G401 (cell line): ENCODE measurements at regions not wholly inside any gene's neighbourhood (a gene's known extent, or its start where the extent isn't known, plus 50 kb on each side); places are given as distances from the start of the nearest gene placed in this dataset.

Source experiments
- DNase-seq: peaks from one replicate; pipeline ENCODE4 v3.0.0-alpha.2; 2015; ENCODE audit warnings: low spot score
- in situ Hi-C: cut with HindIII; loops from 2 replicates; pipeline ENCODE4 v1.10.0; 2016; ENCODE audit warnings: low sequenced_read_pairs, mixed read lengths

- in situ Hi-C loops = no loop called here
- peak; percentile 90 for DNase-seq
These were observed 752.6 kb upstream of the ID2 start for GRCh38 chr2:7929281-7929680.

DNA sequence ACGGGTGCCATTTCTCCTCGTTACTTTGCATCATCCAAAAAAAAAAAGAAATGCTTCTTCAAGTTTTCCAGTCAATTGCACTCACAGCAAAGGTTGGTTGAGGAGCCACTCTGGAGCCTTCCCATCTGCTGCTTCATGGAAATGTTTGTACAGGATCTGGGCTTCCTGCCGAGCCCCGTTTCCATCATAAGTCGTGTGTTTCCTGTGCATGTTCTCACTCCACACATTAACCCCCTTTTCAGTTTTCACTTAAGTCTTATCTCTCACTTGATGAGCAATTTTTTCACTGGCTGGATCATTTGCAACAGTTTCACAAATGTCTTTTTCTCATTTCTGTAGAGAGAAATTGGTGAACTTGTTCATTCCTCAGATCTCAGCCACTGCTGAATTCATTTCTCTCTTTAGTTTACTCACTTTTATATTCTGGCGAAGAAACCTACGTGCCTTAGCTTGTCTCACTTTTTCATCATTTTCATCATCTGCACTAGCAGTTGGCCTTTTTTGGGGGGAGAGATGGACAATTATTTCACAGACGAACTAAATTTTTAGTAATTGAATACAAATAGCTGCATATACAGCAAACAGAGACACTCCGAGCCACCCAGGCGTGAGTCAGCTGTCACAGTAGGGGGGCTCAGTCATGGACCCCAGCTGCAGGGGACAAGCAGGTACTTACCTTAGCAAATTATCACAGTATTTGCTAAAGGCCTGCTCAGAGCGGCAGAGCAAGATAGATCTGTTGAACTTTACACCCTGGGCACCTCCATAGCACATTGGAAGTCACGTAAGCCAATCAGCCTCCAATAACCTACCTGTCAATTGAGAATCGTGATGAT is 750.8 kb upstream of the ID2 start:
- DNase-seq = peak; percentile 81
- in situ Hi-C loops = no loop called here

GRCh38 chr2:7931808-7932207 is 750.0 kb upstream of the ID2 start:
- in situ Hi-C loops = no loop called here
- no peak for DNase-seq

GRCh38 chr2:7933672-7934071 is 748.2 kb upstream of the ID2 start:
- DNase-seq = no peak
- in situ Hi-C loops = no loop called here

DNA sequence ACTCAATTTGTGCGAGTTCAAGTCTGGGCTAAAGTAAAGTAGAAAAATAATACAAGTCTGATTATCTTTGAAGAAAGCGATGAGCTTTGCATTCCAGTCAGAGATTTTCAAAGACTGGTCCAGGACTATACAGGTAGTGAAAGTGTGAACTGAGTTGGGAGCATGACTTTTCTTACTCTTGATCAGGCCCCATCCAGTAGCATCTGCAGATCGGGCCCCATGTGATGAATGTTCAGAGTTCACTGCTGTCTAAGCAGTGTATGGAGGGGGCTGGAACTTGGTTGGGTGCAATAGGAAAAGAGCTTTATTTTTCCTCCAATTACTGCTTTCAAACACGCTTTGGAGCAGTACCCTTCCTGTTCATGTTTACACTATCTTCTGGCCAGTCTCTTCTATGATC is 747.4 kb upstream of the ID2 start:
- in situ Hi-C loops = no loop called here
- DNase-seq = no peak

- in situ Hi-C loops = no loop called here
- DNase-seq = no peak
These were observed 744.8 kb upstream of the ID2 start for GRCh38 chr2:7937082-7937481.

DNA sequence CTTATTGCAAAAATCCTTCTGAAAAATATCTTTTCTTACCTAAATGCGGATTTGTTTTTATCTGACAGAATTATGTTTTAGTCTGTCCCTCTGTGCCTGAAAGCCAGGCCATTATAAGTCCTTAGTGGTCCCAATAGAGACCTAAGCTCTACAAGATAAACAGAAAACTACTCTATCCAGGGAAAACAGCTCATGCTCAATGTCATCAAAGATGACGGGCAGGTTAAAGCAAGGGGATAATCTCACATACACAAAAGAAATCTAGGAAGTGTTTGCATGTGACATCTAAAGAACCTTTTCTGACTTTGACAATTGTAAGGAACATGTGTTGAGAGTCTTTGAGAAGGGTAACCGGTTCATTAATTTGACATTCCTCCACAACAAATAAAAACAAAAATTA is 741.1 kb upstream of the ID2 start:
- no peak for DNase-seq
- in situ Hi-C loops = no loop called here

DNA sequence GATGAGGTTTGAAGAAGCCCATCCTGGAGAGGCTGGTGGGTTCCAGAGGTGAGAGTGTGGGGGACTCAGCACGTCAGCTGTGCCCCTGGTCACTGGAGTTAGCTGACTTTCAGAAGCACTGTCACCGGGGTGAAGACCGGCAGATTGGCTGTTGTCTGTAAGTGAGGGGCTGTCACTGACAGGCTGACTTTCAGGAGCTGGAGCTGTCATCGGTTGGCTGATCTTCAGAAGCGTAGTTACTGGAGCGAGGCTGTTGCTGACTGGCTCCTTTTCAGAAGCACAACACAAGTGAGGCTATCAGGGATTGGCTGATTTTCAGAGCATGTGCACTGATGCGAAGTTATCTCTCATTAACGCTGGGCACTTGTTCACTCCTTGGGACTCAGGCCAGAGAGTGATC is 738.4 kb upstream of the ID2 start:
- no peak for DNase-seq
- in situ Hi-C loops = no loop called here

GRCh38 chr2:7945026-7945425 is 736.8 kb upstream of the ID2 start:
- in situ Hi-C loops = no loop called here
- no peak for DNase-seq

- DNase-seq = no peak
- in situ Hi-C loops = no loop called here
These were observed 731.7 kb upstream of the ID2 start for GRCh38 chr2:7950035-7950612.

DNA sequence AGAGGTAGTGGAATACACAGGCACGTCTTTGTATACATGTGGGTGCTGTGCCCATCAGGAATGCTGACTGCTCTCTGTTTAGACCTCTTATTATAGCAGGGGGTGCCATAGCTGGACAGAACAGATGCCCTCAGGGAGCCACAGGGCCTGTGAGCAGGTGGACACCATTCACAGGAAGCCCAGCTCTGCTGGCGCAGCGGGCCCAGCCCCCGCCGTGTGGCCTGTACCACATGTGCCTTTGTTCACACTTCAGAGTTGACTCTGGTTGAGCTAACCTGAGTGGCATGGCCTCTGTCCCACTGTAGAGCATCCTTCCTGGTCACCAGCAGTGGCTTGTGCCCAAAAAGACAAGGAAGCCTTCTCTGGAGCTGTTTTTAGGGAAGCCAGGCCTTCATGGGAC is 730.9 kb upstream of the ID2 start:
- in situ Hi-C loops = no loop called here
- DNase-seq = no peak

GRCh38 chr2:7951490-7951889 is 730.4 kb upstream of the ID2 start:
- DNase-seq = no peak
- in situ Hi-C loops = no loop called here

DNA sequence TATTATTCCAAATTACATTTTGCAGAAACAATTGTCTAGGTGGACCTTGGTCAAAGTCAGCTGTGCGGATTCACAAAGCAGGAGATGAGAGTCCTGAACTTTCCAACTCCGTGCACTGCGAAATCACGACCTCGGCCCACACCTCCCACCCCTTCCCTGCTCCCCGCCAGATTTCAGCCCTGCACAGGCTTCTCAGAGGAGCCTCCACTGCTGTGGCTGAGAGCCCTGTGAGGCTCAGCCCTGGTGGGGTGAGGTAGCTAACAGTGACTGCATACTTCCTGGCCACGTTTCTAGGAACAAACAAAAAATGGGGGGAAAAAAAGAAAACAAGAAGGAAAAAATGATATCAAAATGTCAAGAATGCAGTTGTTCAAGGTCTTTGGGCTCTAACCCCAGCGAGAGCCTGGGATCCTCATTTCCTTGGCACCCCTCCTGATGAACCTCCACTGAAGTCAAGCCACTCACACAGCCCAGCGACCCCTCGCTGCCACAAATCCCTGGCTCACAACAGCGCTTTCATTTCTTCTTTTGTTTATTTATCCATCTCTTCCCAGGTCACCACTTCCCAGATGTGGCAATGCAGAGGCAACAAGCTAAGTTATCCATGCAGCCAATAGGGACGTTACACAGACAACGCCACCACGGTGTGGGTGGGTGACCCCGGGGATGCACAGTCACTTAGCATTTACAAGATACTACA is 729.7 kb upstream of the ID2 start:
- no peak for DNase-seq
- in situ Hi-C loops = no loop called here

DNA sequence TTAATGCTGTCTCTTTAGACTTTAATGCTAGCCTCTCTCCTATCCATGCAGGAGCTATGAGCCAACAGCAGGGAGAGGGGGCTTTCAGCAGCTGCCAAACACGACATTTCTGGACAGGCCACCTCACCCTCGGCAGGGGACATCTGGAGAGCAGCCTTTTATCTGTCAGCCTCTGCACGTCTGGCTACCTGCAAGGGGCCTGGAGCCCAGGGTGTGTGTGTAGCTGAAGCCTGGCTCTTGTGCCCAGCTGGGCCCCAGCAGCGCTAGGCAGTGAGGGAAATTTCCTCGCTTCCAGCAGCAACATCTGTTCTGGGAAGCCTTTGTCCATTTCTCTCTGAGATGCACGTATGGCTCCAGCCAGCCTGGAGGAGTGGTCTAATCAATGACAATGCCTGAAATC is 728.7 kb upstream of the ID2 start:
- in situ Hi-C loops = no loop called here
- DNase-seq = no peak

- in situ Hi-C loops = no loop called here
- no peak for DNase-seq
These were observed 727.6 kb upstream of the ID2 start for GRCh38 chr2:7954234-7954633.

DNA sequence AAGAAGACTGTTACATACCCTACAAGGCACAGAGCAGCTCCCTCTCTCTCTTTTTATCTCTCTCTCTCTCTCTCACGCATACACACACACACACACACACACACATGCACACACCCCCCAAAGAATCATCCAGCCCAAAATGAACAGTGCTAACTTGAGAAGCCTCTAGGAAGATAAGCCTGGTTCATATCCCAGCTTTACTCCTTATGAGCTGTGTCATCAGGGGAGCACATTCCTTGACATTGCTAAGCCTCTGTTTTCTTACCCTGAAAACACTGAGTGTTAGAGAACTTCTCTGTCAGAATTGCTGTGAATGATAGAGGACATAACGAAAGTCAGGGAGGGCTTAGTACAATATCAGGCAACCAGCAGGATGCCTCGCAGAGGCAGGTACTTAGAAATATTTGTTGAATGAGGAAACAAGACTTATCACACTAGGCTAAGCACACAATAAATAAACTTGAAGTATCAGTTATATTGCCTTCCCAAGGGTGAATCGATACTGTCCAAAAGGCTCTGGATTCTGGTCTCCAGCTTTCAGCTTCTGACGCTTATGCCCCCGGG is 725.6 kb upstream of the ID2 start:
- in situ Hi-C loops = no loop called here

GRCh38 chr2:7961550-7961949 is 720.3 kb upstream of the ID2 start:
- in situ Hi-C loops = no loop called here
- DNase-seq = no peak

More for the DNA sequence above, 725.6 kb upstream of the ID2 start:
- DNase-seq = no peak

- no peak for DNase-seq
- in situ Hi-C loops = no loop called here
These were observed 719.7 kb upstream of the ID2 start for GRCh38 chr2:7962161-7962560.

- in situ Hi-C loops = no loop called here
- DNase-seq = no peak
These were observed 718.1 kb upstream of the ID2 start for GRCh38 chr2:7963787-7964186.

DNA sequence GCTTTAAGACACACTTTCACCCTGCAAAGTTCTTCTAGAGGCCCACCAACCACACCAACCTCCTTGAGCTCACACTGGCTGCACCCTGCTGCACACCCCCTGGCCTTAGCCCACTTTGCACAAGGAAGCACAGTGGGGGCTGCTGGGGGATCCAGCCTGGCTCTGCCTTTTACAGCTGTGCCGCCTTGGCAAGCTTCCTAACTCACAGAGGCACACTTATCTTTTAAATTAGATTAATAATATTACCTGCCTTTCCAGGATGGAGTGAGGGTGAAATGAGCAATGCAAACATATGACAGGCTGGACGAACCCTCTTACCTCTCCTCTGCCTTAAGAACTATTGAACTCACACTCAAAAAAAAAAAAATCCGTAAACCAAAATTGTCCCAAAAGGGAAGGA is 715.8 kb upstream of the ID2 start:
- in situ Hi-C loops = no loop called here
- no peak for DNase-seq
